IPS-NIHi7 (cell line): ENCODE measurements at regions not wholly inside any gene's neighbourhood (a gene's known extent, or its start where the extent isn't known, plus 50 kb on each side); places are given as distances from the start of the nearest gene placed in this dataset.

Source experiments
- DNase-seq: peaks from one replicate; pipeline ENCODE4 v3.0.0; 2012; ENCODE audit warnings: mixed read lengths; ENCODE audit errors: extremely low spot score

DNA sequence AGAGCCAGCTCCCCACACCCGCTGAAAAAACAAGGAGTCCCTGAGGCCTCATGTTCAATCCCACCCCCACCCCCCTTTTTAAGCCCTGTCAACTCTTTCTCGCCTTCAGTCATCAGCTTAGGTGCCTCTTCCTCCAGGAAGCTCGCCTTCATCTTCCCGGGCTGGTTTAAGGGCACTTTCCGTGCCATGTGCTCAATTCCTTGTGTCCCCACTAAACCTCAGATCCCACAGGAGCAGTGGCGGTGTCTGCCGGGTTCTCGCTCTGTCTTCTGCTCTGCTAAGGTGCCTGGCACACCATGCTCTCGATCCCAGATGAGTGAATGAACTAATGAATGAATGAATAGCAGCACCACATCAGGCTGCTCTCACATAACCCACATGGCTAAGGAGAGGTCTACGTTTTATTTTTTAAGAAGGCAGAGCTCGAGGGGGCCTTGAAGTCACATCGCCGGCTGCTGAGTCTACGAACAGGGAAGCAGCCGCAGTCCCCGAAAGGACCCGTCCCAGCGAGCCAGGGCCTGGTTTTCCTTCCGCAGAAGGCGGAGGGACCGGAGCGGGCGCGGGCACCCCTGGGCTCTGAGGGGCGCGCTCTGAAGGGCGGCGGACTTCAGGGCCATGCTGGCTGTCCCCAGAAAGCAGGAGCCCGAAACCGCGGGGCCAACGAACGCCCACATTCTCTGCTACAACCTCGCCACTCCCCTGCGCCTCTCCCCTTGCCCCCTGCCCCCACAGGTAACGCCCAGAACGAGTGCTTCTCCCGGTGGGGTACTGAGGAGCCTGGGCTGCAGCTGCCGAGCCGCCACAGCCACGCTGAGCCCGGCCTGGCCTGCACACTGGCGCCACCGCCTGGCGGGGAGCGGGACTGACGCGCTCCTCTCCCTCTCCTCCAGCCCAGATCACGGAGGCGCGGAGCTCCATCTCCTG is 73.4 kb upstream of the KCNMA1 start:
- peak; percentile 91 for DNase-seq

DNA sequence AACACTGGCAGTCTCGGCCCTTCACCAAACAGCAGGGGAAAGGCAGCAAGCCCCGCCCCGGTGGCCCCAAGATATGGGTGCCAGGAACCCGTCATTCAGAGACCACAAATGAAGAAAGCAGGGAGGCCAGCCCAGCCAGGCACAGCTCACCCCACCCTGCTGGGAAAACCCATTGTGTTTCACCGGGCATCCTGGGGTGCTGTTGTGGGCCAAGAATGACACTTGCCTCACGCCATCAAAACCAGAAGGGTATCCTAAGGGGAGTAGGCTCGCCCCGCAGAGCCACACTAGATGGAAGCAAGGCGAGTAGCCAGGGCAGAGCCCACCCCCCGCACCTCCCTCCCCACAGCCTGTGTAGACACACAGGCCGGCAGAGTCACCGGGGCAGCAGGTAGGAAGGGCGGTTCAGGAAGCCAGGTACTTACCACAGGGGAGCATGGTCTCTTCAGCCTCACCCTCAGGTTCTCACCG is 72.5 kb upstream of the KCNMA1 start:
- DNase-seq = peak; percentile 45

DNA sequence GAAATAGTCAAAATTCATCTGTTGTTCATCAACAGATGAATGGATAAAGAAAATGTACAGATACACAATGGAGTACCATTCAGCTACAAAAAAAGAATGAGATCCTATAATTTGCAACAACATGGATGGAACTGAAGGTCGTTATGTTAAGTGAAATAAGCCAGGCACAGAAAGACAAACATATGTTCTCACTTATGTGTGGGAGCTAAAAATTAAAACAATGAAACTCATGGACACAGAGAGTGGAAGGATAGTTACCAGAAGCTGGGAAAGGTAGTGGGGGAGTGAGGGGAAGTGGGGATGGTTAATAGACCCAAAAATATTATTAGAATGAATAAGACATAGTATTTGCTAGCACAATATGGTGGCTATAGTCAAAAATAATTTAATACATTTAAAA is 70.0 kb upstream of the KCNMA1 start:
- no peak for DNase-seq

DNA sequence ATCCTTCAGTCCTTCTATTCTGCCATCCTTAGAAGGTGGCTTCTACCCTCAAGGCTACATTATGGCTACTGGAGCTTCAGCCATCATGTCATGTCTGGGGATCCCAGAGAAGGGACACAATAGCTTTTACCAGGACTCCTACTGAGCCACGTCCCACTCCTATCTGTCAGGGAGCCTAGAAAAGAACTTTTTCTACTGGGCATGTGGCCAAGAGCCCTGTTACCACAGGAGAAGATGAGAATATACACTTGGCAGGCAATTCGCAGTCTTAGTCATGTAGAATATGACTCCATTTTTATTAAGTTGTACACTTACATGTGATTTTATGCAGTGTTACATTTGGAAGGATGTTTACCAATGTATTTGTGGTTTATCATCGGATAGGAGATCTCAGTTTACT is 64.6 kb upstream of the KCNMA1 start:
- DNase-seq = no peak

DNA sequence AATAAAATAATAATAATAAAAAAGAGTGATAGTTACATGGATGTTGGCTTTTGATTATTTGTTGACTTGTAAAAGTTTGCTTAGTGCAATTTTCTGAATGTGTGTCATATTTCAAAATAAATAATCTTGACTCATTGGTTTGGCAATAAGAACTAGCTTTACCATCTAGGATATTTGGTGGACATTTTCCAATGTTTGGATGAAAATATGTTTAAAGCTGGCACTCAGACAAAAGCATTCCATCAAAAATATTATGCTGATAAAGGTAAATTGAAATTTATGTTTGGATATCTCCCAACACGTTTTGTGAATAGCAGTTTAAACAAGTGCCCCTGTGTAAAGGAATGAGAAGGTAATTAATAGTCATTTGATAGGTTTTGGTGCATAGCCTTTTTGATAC is 62.5 kb upstream of the KCNMA1 start:
- no peak for DNase-seq

DNA sequence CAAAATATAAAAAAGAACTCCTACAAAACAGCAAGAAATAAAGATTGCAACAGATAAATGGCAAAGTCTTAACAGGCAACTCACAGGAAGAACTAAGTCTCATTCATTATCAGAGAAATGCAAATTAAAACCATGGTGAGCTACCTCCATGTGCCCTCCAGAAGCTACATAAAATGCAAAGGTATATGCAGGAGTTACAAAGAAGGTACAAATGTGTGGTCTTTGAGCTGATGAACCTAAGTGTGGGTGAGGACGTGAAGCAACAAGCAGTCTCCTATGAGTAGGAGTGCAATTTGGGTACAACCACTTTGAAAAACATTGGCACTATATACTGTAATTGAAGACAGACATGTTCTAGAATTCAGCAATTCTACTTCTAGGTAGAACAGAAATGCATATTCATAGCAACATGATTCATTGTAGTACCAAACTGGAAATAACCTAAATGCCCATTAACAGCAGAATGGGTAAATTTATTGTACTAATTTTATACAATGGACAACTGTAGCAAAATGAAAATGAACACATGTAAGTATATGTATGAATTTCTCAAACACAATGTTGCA is 61.6 kb upstream of the KCNMA1 start:
- no peak for DNase-seq

DNA sequence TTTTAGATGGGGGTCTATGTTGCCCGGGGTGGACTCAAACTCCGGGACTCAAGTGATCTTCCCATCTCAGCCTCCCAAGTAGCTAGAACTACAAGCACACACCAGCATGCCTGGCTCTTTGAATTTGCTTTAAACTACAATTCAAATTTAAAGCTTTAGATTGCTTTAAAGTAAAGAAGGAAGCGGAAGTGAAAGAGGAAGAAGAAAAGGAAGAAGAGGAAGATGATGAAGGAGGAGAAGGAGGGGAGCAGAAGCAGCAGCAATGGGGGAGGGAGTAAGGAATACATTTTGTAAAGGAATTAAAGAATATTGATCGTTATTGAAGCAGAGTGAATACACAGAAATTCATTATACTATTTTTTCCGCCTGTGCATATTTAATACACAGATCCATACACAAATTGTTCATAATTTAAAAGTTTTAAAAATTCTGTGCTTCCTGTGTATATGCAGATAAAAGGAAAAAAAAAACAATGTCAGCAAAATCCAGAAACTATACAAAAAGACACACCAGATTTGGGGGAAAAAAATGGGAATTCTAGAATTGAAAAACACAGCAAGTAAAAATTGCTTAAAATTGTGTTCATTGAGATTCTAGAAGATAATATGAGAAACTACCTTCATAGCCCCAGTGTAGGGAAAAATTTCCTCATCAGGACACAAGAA is 60.8 kb upstream of the KCNMA1 start:
- no peak for DNase-seq

DNA sequence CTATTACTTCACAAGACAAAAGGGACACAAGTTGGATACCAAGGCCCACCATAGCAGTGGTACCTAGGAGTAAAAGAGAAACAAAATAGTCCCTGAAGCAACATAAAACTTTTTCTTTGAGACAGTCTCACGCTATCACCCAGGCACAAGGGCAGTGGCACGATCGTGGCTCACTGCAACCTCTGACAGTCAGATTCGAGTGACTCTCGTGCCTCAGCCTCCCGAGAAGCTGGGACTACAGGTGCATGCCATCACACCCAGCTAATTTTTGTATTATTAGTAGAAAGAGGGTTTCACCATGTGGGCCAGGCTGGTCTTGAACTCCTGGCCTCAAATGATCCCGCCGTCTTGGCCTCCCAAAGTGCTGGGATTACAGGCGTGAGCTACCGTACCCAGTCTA is 59.0 kb upstream of the KCNMA1 start:
- no peak for DNase-seq

DNA sequence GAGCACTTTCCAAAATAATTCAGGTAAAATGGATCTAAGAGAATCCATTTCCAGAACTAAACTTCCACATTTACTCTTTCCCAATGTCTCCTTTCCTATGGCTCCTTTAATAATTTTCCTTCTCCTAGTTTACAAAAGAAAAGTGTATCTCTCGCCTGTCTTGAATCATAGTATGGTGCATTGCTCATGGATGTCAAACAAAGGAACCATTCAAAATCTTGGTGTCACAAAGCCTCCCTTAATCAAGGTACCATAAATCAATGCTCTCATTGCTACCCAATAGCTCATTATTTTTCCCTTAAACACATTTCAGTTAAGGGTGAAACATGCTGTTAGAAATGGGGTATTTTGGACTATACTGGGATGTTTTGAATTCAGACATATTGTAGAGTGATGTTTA is 57.6 kb upstream of the KCNMA1 start:
- no peak for DNase-seq

DNA sequence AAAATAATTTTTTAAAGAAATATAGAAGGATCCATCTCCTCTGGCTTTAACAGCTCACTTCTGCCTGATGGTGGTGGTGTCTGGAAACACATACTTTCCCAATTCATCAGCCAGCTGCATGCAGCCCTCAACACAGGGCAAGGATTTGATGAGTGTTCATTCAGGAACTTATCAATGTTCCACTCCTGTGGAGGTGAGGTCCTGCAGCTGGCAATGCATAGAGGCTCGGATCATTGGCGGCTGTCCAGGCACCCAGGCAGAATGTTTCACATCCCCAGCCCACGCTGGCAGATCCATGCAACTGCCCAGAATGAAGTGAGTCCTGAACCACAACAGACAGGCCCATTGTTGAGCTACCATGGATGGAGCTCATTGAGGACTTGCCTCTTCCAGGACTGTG is 55.2 kb upstream of the KCNMA1 start:
- DNase-seq = no peak

DNA sequence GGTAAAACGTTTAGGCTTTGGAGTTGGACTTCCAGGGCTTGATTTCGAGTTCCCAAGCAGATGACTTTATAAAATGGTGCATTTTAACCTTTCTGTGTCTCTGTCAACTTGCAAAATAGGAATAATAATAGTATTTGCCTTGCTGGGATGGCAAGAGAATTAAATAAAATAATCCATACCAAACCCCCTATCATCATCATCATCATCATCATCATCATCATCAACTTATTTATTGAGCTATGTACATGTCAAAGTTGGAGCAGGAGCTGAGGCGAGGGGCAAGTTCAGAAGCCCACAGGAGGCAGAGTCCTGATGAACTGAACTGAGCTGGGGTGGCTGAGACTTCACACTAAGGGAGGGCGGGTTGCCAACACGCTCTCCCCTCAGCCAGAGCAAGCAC is 51.7 kb upstream of the KCNMA1 start:
- no peak for DNase-seq

DNA sequence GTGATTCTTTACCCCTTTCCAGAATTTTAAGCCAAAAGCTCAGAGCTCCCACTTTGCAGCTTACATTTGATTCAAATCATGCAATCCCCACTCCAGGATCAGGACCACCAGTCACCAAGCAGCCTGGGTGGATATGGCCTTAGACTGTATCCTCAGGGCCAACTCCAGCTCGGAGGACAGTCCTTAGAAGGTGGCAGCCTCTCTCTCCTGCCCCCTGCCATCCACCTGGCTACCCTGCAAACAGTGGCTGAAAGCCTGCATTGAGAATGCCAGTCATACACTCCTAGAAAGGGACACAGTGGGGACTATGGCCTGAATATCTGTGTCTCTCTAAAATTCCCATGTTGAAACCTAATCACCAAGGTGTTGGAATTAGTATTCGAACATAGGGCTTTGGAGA is 50.0 kb upstream of the KCNMA1 start:
- no peak for DNase-seq
